GM23338 (cell line): ENCODE measurements at regions not wholly inside any gene's neighbourhood (a gene's known extent, or its start where the extent isn't known, plus 50 kb on each side); places are given as distances from the start of the nearest gene placed in this dataset.
"Not testable (repeated sequence)": the region's sequence is repeated elsewhere in the genome, so short reads cannot be mapped to it uniquely, and the experiment has no call there.

ENCODE experiments used
- ATAC-seq: fragments of 200-7000 bp; cut with Tn5 transposase; 3 replicates; pipeline ENCODE4 v1.9.1; 2020
- DNase-seq: peaks from one replicate; pipeline ENCODE4 v3.0.0-alpha.2; 2015; ENCODE audit warnings: low spot score
- H2AFZ ChIP-seq: fragments of 200-600 bp; sonication (generic); 2 replicates; pipeline ENCODE4 v1.8.0; 2016; ENCODE audit warnings: antibody characterized with exemption, mild to moderate bottlenecking, moderate library complexity
- H3F3A ChIP-seq: fragments of 200-600 bp; sonication (generic); replicated peaks from 2 replicates; pipeline ENCODE4 v1.8.0; 2017; ENCODE audit warnings: antibody characterized with exemption, mixed run types, low read depth
- H3K27ac ChIP-seq: fragments of 200-600 bp; sonication (generic); 2 replicates; pipeline ENCODE4 v1.6.1; 2016; ENCODE audit warnings: low read depth
- H3K27me3 ChIP-seq: fragments of 200-600 bp; sonication (generic); 2 replicates; pipeline ENCODE4 v1.8.0; 2016; ENCODE audit warnings: mild to moderate bottlenecking, mixed run types, moderate library complexity; ENCODE audit not compliant: insufficient read depth
- H3K36me3 ChIP-seq: fragments of 200-600 bp; sonication (generic); 2 replicates; pipeline ENCODE4 v1.8.0; 2016; ENCODE audit warnings: mild to moderate bottlenecking; ENCODE audit not compliant: insufficient read depth
- H3K4me1 ChIP-seq: fragments of 200-600 bp; sonication (generic); 2 replicates; pipeline ENCODE4 v1.8.0; 2016; ENCODE audit warnings: mild to moderate bottlenecking, moderate library complexity; ENCODE audit not compliant: insufficient read depth
- H3K4me2 ChIP-seq: fragments of 200-600 bp; sonication (generic); 2 replicates; pipeline ENCODE4 v1.7.1; 2017; ENCODE audit warnings: mixed run types
- H3K4me3 ChIP-seq: fragments of 200-600 bp; sonication (generic); 2 replicates; pipeline ENCODE4 v1.6.1; 2016; ENCODE audit warnings: mixed run types
- H3K79me2 ChIP-seq: fragments of 200-600 bp; sonication (generic); replicated peaks from 2 replicates; pipeline ENCODE4 v1.8.0; 2017; ENCODE audit warnings: mild to moderate bottlenecking; ENCODE audit not compliant: insufficient read depth
- H3K9me2 ChIP-seq: fragments of 200-600 bp; sonication (generic); 2 replicates; pipeline ENCODE4 v1.8.0; 2017; ENCODE audit not compliant: insufficient read depth
- H4K20me1 ChIP-seq: fragments of 200-600 bp; sonication (generic); replicated peaks from 2 replicates; pipeline ENCODE4 v1.8.0; 2017; ENCODE audit warnings: mild to moderate bottlenecking; ENCODE audit not compliant: insufficient read depth
- H3K27ac Mint-ChIP-seq: 2 replicates; pipeline ENCODE4 v1.8.0; 2020; ENCODE audit warnings: inconsistent platforms, mild to moderate bottlenecking, moderate library complexity, mixed read lengths
- H3K27me3 Mint-ChIP-seq: 3 replicates; pipeline ENCODE4 v1.8.0; 2022; ENCODE audit warnings: low read depth, mild to moderate bottlenecking, moderate library complexity, mixed read lengths, inconsistent platforms; ENCODE audit not compliant: insufficient read depth, poor library complexity
- H3K36me3 Mint-ChIP-seq: 3 replicates; pipeline ENCODE4 v1.8.0; 2021; ENCODE audit warnings: low read depth, mild to moderate bottlenecking, inconsistent platforms, moderate library complexity, mixed read lengths
- H3K4me1 Mint-ChIP-seq: 3 replicates; pipeline ENCODE4 v1.8.0; 2020; ENCODE audit warnings: mild to moderate bottlenecking, inconsistent platforms, mixed read lengths
- H3K4me3 Mint-ChIP-seq: 3 replicates; pipeline ENCODE4 v1.8.0; 2021; ENCODE audit warnings: moderate library complexity, mild to moderate bottlenecking, inconsistent platforms, mixed read lengths
- H3K9me3 Mint-ChIP-seq: 3 replicates; pipeline ENCODE4 v1.8.0; 2020; ENCODE audit warnings: moderate library complexity, mild to moderate bottlenecking, inconsistent platforms, mixed read lengths
- CREB1 ChIP-seq: fragments of 250-450 bp; sonication (Bioruptor Pico); IDR thresholded peaks from 2 replicates; pipeline ENCODE4 v1.5.0; 2020; ENCODE audit warnings: low read depth, mild to moderate bottlenecking, moderate library complexity
- CTCF ChIP-seq, 2 experiments: fragments of 200-600 bp in 1 of 2; sonication (generic) in 1 of 2; conservative IDR thresholded peaks; 2 replicates each; pipeline versions ENCODE4 v1.5.1 to v1.6.1; 2016 to 2017; ENCODE audit warnings: antibody characterized with exemption in 2 of 2, low read depth in 2 of 2, mild to moderate bottlenecking in 2 of 2, moderate library complexity in 1 of 2
- EZH2 ChIP-seq: fragments of 200-600 bp; sonication (generic); IDR thresholded peaks from one replicate; pipeline ENCODE4 v1.8.0; 2017; ENCODE audit warnings: antibody characterized with exemption, mild to moderate bottlenecking, low read depth; ENCODE audit not compliant: unreplicated experiment
- JUNB ChIP-seq: IDR thresholded peaks from one replicate; pipeline ENCODE4 v1.6.1; 2016; ENCODE audit warnings: antibody characterized with exemption; ENCODE audit not compliant: unreplicated experiment
- NANOG ChIP-seq: IDR thresholded peaks from 2 replicates; pipeline ENCODE4 v1.6.1; 2016; ENCODE audit warnings: antibody characterized with exemption, borderline replicate concordance
- REST ChIP-seq: IDR thresholded peaks from one replicate; pipeline ENCODE4 v1.6.1; 2018; ENCODE audit warnings: antibody characterized with exemption; ENCODE audit not compliant: unreplicated experiment

DNA sequence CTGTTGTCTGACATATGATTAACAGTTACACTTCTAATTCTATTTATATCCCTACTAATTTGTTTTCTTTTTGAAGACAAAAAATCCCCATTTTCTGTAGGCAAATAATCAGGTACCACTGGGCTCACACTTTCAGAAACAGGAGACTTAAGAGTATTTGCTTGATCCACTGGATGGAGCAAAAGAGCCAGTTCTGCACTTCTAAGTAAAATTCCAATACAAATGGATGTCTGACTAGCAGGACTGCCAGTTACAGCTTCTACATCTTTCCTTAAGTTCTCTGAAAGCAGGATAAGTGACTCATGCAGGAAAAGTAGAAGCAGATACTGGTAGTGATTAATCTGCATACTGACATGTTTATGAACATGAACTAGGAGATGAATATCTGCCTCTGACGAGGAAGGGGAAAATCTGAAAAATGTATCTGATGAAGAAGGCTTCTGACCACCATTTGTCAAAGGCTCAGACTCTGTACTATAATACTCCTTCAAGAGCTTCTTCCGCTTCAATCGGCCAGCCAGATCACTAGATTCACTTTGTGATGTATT is 73.8 kb upstream of the ANKS1B start:
- peaks cover 6% of the 10 kb centered on the region for H3K36me3 ChIP-seq
- peak overlapping the region; percentile 59; the same call in 1 of the 2 replicates for H3K27ac ChIP-seq
- no peak overlapping the region for H3K4me3 Mint-ChIP-seq
- TF ChIP-seq EZH2: no peak
- no peak for TF ChIP-seq NANOG
- TF ChIP-seq JUNB: no peak
- peak in 1 of 2 experiments; percentile 12; a peak in 2 of 4 replicates for TF ChIP-seq CTCF (conservative IDR thresholded peaks at IDR 0.05; ENCODE audit: low read depth in 2 of 2)
- no peak for TF ChIP-seq CREB1 (CRISPR knock-in tag)
- TF ChIP-seq REST: no peak
- H3K27me3 Mint-ChIP-seq: no peaks in the 10 kb centered on the region
- H3K27ac Mint-ChIP-seq: no peak overlapping the region
- no peak for ATAC-seq
- H2AFZ ChIP-seq: no peak overlapping the region
- H3K9me2 ChIP-seq: no peaks in the 10 kb centered on the region
- H3F3A ChIP-seq: no peaks in the 10 kb centered on the region
- no peaks in the 10 kb centered on the region for H3K4me1 ChIP-seq
- no peak overlapping the region for H3K4me3 ChIP-seq
- H3K27me3 ChIP-seq: no peaks in the 10 kb centered on the region
- peaks cover 5% of the 10 kb centered on the region for H3K36me3 Mint-ChIP-seq
- no peak overlapping the region for H3K4me2 ChIP-seq
- H3K4me1 Mint-ChIP-seq: no peaks in the 10 kb centered on the region
- no peak for DNase-seq
- H4K20me1 ChIP-seq: no peaks in the 10 kb centered on the region
- H3K9me3 Mint-ChIP-seq: no peaks in the 10 kb centered on the region
- no peaks in the 10 kb centered on the region for H3K79me2 ChIP-seq

- not testable (repeated sequence) for H2AFZ ChIP-seq, H3F3A ChIP-seq, H3K4me1 Mint-ChIP-seq, H3K27ac Mint-ChIP-seq, H3K79me2 ChIP-seq, DNase-seq, H3K9me3 Mint-ChIP-seq, H3K4me2 ChIP-seq, H3K9me2 ChIP-seq, H4K20me1 ChIP-seq, H3K4me3 Mint-ChIP-seq, H3K27me3 ChIP-seq, ATAC-seq, H3K4me1 ChIP-seq, H3K4me3 ChIP-seq, H3K27me3 Mint-ChIP-seq, H3K27ac ChIP-seq
- H3K36me3 Mint-ChIP-seq: peaks cover 32% of the 10 kb centered on the region; the same call in 2 of the 3 replicates
- H3K36me3 ChIP-seq: peaks cover 13% of the 10 kb centered on the region; the same call in 1 of the 2 replicates
These were observed 61.5 kb upstream of the ANKS1B start for GRCh38 chr12:100046202-100046601.
